Putamen (tissue), 1 donor: ENCODE measurements at regions not wholly inside any gene's neighbourhood (a gene's known extent, or its start where the extent isn't known, plus 50 kb on each side); places are given as distances from the start of the nearest gene placed in this dataset.
"Not testable (repeated sequence)": the region's sequence is repeated elsewhere in the genome, so short reads cannot be mapped to it uniquely, and the experiment has no call there.

Experiments
- DNase-seq: peaks from one replicate; pipeline ENCODE4 v3.0.0-alpha.2; 2016; ENCODE audit warnings: low spot score

GRCh38 chr17:6257336-6257735 lies 177.6 kb downstream of the AIPL1 start:
- no peak for DNase-seq

- DNase-seq, result no peak
Measured at GRCh38 chr17:6255322-6255721, 179.6 kb downstream of the AIPL1 start.

- DNase-seq, result no peak
Measured at GRCh38 chr17:6254036-6254435, 180.9 kb downstream of the AIPL1 start.

GRCh38 chr17:6251640-6252039 lies 181.5 kb downstream of the WSCD1 start:
- not testable (repeated sequence) for DNase-seq

GRCh38 chr17:6249732-6250131 lies 179.6 kb downstream of the WSCD1 start:
- DNase-seq, result no peak

GRCh38 chr17:6248061-6248460 lies 177.9 kb downstream of the WSCD1 start:
- no peak for DNase-seq

GRCh38 chr17:6245301-6246177 lies 175.4 kb downstream of the WSCD1 start:
- no peak for DNase-seq

GRCh38 chr17:6244796-6245195 lies 174.6 kb downstream of the WSCD1 start:
- DNase-seq, result no peak

- DNase-seq, result no peak
Measured at GRCh38 chr17:6244253-6244652, 174.1 kb downstream of the WSCD1 start.

GRCh38 chr17:6243186-6243585 lies 173.0 kb downstream of the WSCD1 start:
- no peak for DNase-seq

- DNase-seq, result no peak
Measured at GRCh38 chr17:6241996-6242395, 171.8 kb downstream of the WSCD1 start.

GRCh38 chr17:6241381-6241780 lies 171.2 kb downstream of the WSCD1 start:
- no peak for DNase-seq

- DNase-seq, result no peak
Measured at GRCh38 chr17:6240601-6241000, 170.4 kb downstream of the WSCD1 start.

GRCh38 chr17:6240001-6240400 lies 169.8 kb downstream of the WSCD1 start:
- no peak for DNase-seq

- no peak for DNase-seq
Measured at GRCh38 chr17:6239241-6239798, 169.1 kb downstream of the WSCD1 start.

GRCh38 chr17:6233856-6234255 lies 163.7 kb downstream of the WSCD1 start:
- no peak for DNase-seq

GRCh38 chr17:6233339-6233738 lies 163.2 kb downstream of the WSCD1 start:
- no peak for DNase-seq

- no peak for DNase-seq
Measured at GRCh38 chr17:6232732-6233101, 162.5 kb downstream of the WSCD1 start.

GRCh38 chr17:6231886-6232731 lies 161.9 kb downstream of the WSCD1 start:
- DNase-seq, result no peak

- no peak for DNase-seq
Measured at GRCh38 chr17:6231465-6231864, 161.3 kb downstream of the WSCD1 start.

GRCh38 chr17:6218333-6218732 lies 148.2 kb downstream of the WSCD1 start:
- no peak for DNase-seq

GRCh38 chr17:6215071-6216035 lies 145.2 kb downstream of the WSCD1 start:
- no peak for DNase-seq
